ENCODE measurements at regions not wholly inside any gene's neighbourhood (a gene's known extent, or its start where the extent isn't known, plus 50 kb on each side); places are given as distances from the start of the nearest gene placed in this dataset.

GRCh38 chr1:56356376-56356990 lies 222.9 kb downstream of the PLPP3 start:
- no peak for TF ChIP-seq CTCF (IDR thresholded peaks at IDR 0.05)
- no peak for TF ChIP-seq EZH2 (IDR thresholded peaks at IDR 0.05)
- TF ChIP-seq EZH2phosphoT487 (IDR thresholded peaks at IDR 0.05): no peak

Measured in neural progenitor cell (in vitro differentiated cells).